SK-N-SH (cell line): ENCODE measurements at regions not wholly inside any gene's neighbourhood (a gene's known extent, or its start where the extent isn't known, plus 50 kb on each side); places are given as distances from the start of the nearest gene placed in this dataset.
"Not testable (repeated sequence)": the region's sequence is repeated elsewhere in the genome, so short reads cannot be mapped to it uniquely, and the experiment has no call there.

Experiments
- CTCF ChIA-PET: fragments of 300-600, 350-600 bp; formaldehyde crosslinking; extraction: SDS; loops from one replicate; lab custom pipeline; 2021; lab: Yijun Ruan, JAX
- POLR2A ChIA-PET: fragments of 350-600 bp; sonication (Branson Sonifier 250); formaldehyde crosslinking; extraction: SDS; loops from one replicate; lab custom pipeline; 2020; ENCODE audit warnings: antibody characterized with exemption, inconsistent platforms; lab: Yijun Ruan, JAX
- DNase-seq: peaks from one replicate; pipeline ENCODE4 v3.0.0; 2012
- H2AFZ ChIP-seq: fragments of 200-600 bp; sonication (generic); 2 replicates; pipeline ENCODE4 v1.8.1; 2016; ENCODE audit warnings: antibody characterized with exemption, mild to moderate bottlenecking, low read depth
- H3F3A ChIP-seq: fragments of 200-600 bp; sonication (generic); replicated peaks from 2 replicates; pipeline ENCODE3; 2016; ENCODE audit warnings: antibody characterized with exemption, mild to moderate bottlenecking; ENCODE audit not compliant: insufficient read depth
- H3K27ac ChIP-seq, 2 experiments: fragments of 200-500 bp in 1 of 2; fragments of 200-600 bp in 1 of 2; sonication (Bioruptor generic) in 1 of 2; sonication (generic), shearing (Covaris generic) in 1 of 2; 2 replicates each; pipeline versions ENCODE4 v1.5.1 to v1.6.1; 2014 to 2016; ENCODE audit warnings: low read depth in 2 of 2, inconsistent platforms in 1 of 2, low read length in 1 of 2, mild to moderate bottlenecking in 1 of 2, mixed read lengths in 1 of 2
- H3K27me3 ChIP-seq: fragments of 200-600 bp; sonication (generic), shearing (Covaris generic); 2 replicates; pipeline ENCODE4 v1.6.1; 2016; ENCODE audit warnings: mixed run types; ENCODE audit not compliant: insufficient read depth
- H3K36me3 ChIP-seq, 2 experiments: fragments of 200-500 bp in 1 of 2; fragments of 200-600 bp in 1 of 2; sonication (Bioruptor generic) in 1 of 2; sonication (generic) in 1 of 2; replicated peaks in 1 of 2; 2 replicates each; pipeline versions ENCODE3 to v1.5.1; 2014 to 2016; ENCODE audit warnings: low read length in 1 of 2, mild to moderate bottlenecking in 1 of 2; ENCODE audit not compliant: insufficient read depth in 2 of 2, control insufficient read depth in 1 of 2
- H3K4me1 ChIP-seq, 2 experiments: fragments of 200-500 bp in 1 of 2; fragments of 200-600 bp in 1 of 2; sonication (Bioruptor generic) in 1 of 2; sonication (generic), shearing (Covaris generic) in 1 of 2; 2 replicates each; pipeline versions ENCODE4 v1.5.1 to v1.6.1; 2014 to 2016; ENCODE audit warnings: low read depth in 1 of 2, low read length in 1 of 2, mixed run types in 1 of 2; ENCODE audit not compliant: insufficient read depth in 2 of 2, control insufficient read depth in 1 of 2
- H3K4me2 ChIP-seq: fragments of 200-600 bp; sonication (generic), shearing (Covaris generic); 2 replicates; pipeline ENCODE4 v1.6.1; 2017; ENCODE audit warnings: mixed run types
- H3K4me3 ChIP-seq, 2 experiments: fragments of 200-500 bp in 1 of 2; fragments of 200-600 bp in 1 of 2; sonication (Bioruptor generic) in 1 of 2; sonication (generic), shearing (Covaris generic) in 1 of 2; 2 replicates each; pipeline versions ENCODE4 v1.5.1 to v1.8.1; 2014 to 2016; ENCODE audit warnings: low read depth in 2 of 2, inconsistent platforms in 1 of 2, low read length in 1 of 2, mild to moderate bottlenecking in 1 of 2, mixed read lengths in 1 of 2, moderate library complexity in 1 of 2
- H3K79me2 ChIP-seq: fragments of 200-600 bp; sonication (generic); 2 replicates; pipeline ENCODE4 v1.8.1; 2017; ENCODE audit warnings: mild to moderate bottlenecking; ENCODE audit not compliant: insufficient read depth
- H3K9ac ChIP-seq: fragments of 200-600 bp; sonication (generic); 2 replicates; pipeline ENCODE4 v1.6.1; 2017; ENCODE audit warnings: mixed run types
- H3K9me2 ChIP-seq: fragments of 200-600 bp; sonication (generic); 2 replicates; pipeline ENCODE4 v1.6.1; 2017; ENCODE audit warnings: mixed run types
- H3K9me3 ChIP-seq: fragments of 200-600 bp; sonication (generic); 2 replicates; pipeline ENCODE4 v1.6.1; 2017; ENCODE audit warnings: mixed run types, mild to moderate bottlenecking, moderate library complexity
- H4K20me1 ChIP-seq: fragments of 200-600 bp; sonication (generic); 2 replicates; pipeline ENCODE4 v1.6.1; 2017; ENCODE audit warnings: mild to moderate bottlenecking, mixed run types; ENCODE audit not compliant: insufficient read depth
- CTCF ChIP-seq: fragments of 200-600 bp; sonication (generic); IDR thresholded peaks from 2 replicates; pipeline ENCODE4 v1.6.1; 2017; ENCODE audit warnings: antibody characterized with exemption, mild to moderate bottlenecking, moderate library complexity
- EP300 ChIP-seq, 2 experiments: IDR thresholded peaks; 2 replicates each; pipeline versions ENCODE4 v1.4.0 to v1.6.1; 2012; ENCODE audit warnings: borderline replicate concordance in 1 of 2, low read depth in 1 of 2, low read length in 1 of 2
- EZH2phosphoT487 ChIP-seq: fragments of 200-600 bp; sonication (generic); IDR thresholded peaks from 2 replicates; pipeline ENCODE4 v1.6.1; 2017; ENCODE audit warnings: low read depth, mixed run types, mild to moderate bottlenecking, antibody characterized with exemption, moderate library complexity, borderline replicate concordance
- FOXJ3 ChIP-seq: sonication (generic); formaldehyde crosslinking; IDR thresholded peaks from 2 replicates; pipeline ENCODE4 v1.5.1; 2020; ENCODE audit warnings: mild to moderate bottlenecking, missing genetic modification reagents
- GATA2 ChIP-seq: sonication (generic); formaldehyde crosslinking; IDR thresholded peaks from 2 replicates; pipeline ENCODE4 v1.5.0; 2020; ENCODE audit warnings: mild to moderate bottlenecking, missing genetic modification reagents
- POLR2AphosphoS5 ChIP-seq: IDR thresholded peaks from 2 replicates; pipeline ENCODE4 v1.6.1; 2012; ENCODE audit warnings: low read depth, low read length
- RCOR1 ChIP-seq: fragments of 150-350 bp; IDR thresholded peaks from 2 replicates; pipeline ENCODE4 v1.6.1; 2017; ENCODE audit warnings: antibody characterized with exemption, low read length
- SIN3A ChIP-seq: IDR thresholded peaks from 2 replicates; pipeline ENCODE4 v1.6.1; 2012; ENCODE audit warnings: low read depth, mild to moderate bottlenecking, low read length, moderate library complexity, borderline replicate concordance
- TCF12 ChIP-seq: IDR thresholded peaks from 2 replicates; pipeline ENCODE4 v1.4.0; 2012
- YY1 ChIP-seq: IDR thresholded peaks from 2 replicates; pipeline ENCODE4 v1.4.0; 2012; ENCODE audit warnings: low read depth, mild to moderate bottlenecking
- WGBS: methylation state at CpG from one replicate; pipeline ENCODE4 v1.1.6; 2017; ENCODE audit warnings: low lambda C conversion rate; 5-methylcytosine and 5-hydroxymethylcytosine counted together

- Histone ChIP-seq H4K20me1 (no peaks in the 10 kb centered on the region), H3K9me2 (no peaks in the 10 kb centered on the region), H3K36me3 (no peaks in the 10 kb centered on the region), H3K27ac (no peak overlapping the region), H3F3A (no peaks in the 10 kb centered on the region), H3K4me1 (no peaks in the 10 kb centered on the region), H3K27me3 (no peaks in the 10 kb centered on the region), H3K9ac (no peak overlapping the region), H2AFZ (no peak overlapping the region), H3K4me2 (no peak overlapping the region), H3K79me2 (no peaks in the 10 kb centered on the region), H3K4me3 (no peak overlapping the region), H3K9me3 (no peaks in the 10 kb centered on the region)
- CTCF ChIA-PET, result interaction anchor here (0.7 kb wide), 1 partner anchor 13 kb away, joined by 3 read pairs; no protein-coding TSS in a partner anchor
- POLR2A ChIA-PET, result no interaction called here
- no peak for DNase-seq
- TF ChIP-seq TCF12 (no peak), FOXJ3 (CRISPR knock-in tag) (no peak)
- WGBS, result 6% methylated on average over 3 of the region's 6 CpGs
These were observed 186.6 kb downstream of the NKX6-1 start for GRCh38 chr4:84312426-84313012.

- no peak overlapping the region for H3K4me3 ChIP-seq
- no peak for DNase-seq
- H3K27ac ChIP-seq, result no peak overlapping the region
- no peaks in the 10 kb centered on the region for H3K9me2 ChIP-seq
- ChIA-PET CTCF (no interaction called here), POLR2A (no interaction called here)
- H3K9me3 ChIP-seq, result no peaks in the 10 kb centered on the region
- H3K79me2 ChIP-seq, result no peaks in the 10 kb centered on the region
- H3K9ac ChIP-seq, result no peak overlapping the region
- no peaks in the 10 kb centered on the region for H4K20me1 ChIP-seq
- no peak overlapping the region for H3K4me2 ChIP-seq
- H3K27me3 ChIP-seq, result no peaks in the 10 kb centered on the region
- H3K4me1 ChIP-seq, result no peaks in the 10 kb centered on the region
- H3F3A ChIP-seq, result no peaks in the 10 kb centered on the region
- WGBS, result 25% methylated on average over 3 of the region's 3 CpGs
- TF ChIP-seq EZH2phosphoT487, result no peak
- TF ChIP-seq, all 33 proteins: peak for 0
- Histone ChIP-seq H3K36me3 (no peaks in the 10 kb centered on the region), H2AFZ (no peak overlapping the region)
These were observed 189.9 kb downstream of the NKX6-1 start for GRCh38 chr4:84309191-84309590.

GRCh38 chr4:84298719-84299254, 200.3 kb downstream of the NKX6-1 start:
- POLR2A ChIA-PET, H3K4me2 ChIP-seq, H3F3A ChIP-seq, H3K9me2 ChIP-seq, H4K20me1 ChIP-seq, H3K9ac ChIP-seq, H3K4me3 ChIP-seq, DNase-seq, H3K9me3 ChIP-seq, H2AFZ ChIP-seq, CTCF ChIA-PET, H3K79me2 ChIP-seq, H3K36me3 ChIP-seq, H3K27ac ChIP-seq, H3K27me3 ChIP-seq, H3K4me1 ChIP-seq: not testable (repeated sequence)
- WGBS, result 37% methylated on average over 12 of the region's 27 CpGs

- no peaks in the 10 kb centered on the region for H3F3A ChIP-seq
- CTCF ChIA-PET, result no interaction called here
- TF ChIP-seq GATA2, result no peak
- TF ChIP-seq CTCF, result no peak
- TF ChIP-seq EP300 (IDR thresholded peaks at IDR 0.05; ENCODE audit: borderline replicate concordance in 1 of 2, low read depth in 1 of 2, low read length in 1 of 2), result no peak
- TF ChIP-seq RCOR1, result no peak
- TF ChIP-seq POLR2AphosphoS5, result no peak
- TF ChIP-seq FOXJ3 (CRISPR knock-in tag), result no peak
- TF ChIP-seq SIN3A, result no peak
- no peak for TF ChIP-seq YY1
- TF ChIP-seq TCF12, result no peak
- no peaks in the 10 kb centered on the region for H3K27me3 ChIP-seq
- no peak overlapping the region for H3K4me3 ChIP-seq
- no peaks in the 10 kb centered on the region for H3K4me1 ChIP-seq
- H3K9me2 ChIP-seq, result no peaks in the 10 kb centered on the region
- POLR2A ChIA-PET, result no interaction called here
- WGBS, result 2% methylated on average over 2 of the region's 2 CpGs
- no peaks in the 10 kb centered on the region for H4K20me1 ChIP-seq
- DNase-seq, result no peak
- H3K79me2 ChIP-seq, result no peaks in the 10 kb centered on the region
- H3K4me2 ChIP-seq, result no peak overlapping the region
- H2AFZ ChIP-seq, result no peak overlapping the region
- H3K27ac ChIP-seq, result no peak overlapping the region
- no peaks in the 10 kb centered on the region for H3K36me3 ChIP-seq
- no peaks in the 10 kb centered on the region for H3K9me3 ChIP-seq
- no peak overlapping the region for H3K9ac ChIP-seq
These were observed 200.9 kb downstream of the NKX6-1 start for GRCh38 chr4:84298023-84298718.
